Stimulated activated CD8-positive, alpha-beta memory T cell treated with anti-CD3 and anti-CD28 coated beads, Interleukin-4, amount 100 ng/mL, for 1 hour (primary cell): ENCODE measurements at regions not wholly inside any gene's neighbourhood (a gene's known extent, or its start where the extent isn't known, plus 50 kb on each side); places are given as distances from the start of the nearest gene placed in this dataset.

Experiments used
- DNase-seq, 2 donors: peaks; one replicate each; pipeline ENCODE4 v3.0.0-alpha.2; 2020; ENCODE audit warnings: low read depth in 2 of 2, low spot score in 1 of 2

DNA sequence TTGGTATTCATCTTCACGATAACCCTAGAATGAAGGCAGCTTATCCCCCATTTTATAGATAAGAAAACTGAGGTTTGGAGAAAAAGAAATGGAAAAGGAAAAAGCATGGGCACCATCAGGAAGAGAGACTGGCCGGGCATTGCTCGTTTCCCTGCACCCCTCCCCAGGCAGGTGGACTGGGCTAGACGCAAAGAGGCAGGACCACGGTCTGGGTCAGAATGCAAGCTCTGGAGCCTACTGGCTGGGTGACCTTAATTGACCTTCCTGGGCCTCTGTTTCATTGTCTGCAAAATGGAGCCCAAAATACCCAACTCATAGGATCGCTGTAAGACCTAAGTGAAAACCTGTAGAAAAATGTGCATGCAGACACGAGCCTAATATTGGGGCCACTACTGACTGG is 135.3 kb upstream of the GLI2 start:
- DNase-seq, result no peak

DNA sequence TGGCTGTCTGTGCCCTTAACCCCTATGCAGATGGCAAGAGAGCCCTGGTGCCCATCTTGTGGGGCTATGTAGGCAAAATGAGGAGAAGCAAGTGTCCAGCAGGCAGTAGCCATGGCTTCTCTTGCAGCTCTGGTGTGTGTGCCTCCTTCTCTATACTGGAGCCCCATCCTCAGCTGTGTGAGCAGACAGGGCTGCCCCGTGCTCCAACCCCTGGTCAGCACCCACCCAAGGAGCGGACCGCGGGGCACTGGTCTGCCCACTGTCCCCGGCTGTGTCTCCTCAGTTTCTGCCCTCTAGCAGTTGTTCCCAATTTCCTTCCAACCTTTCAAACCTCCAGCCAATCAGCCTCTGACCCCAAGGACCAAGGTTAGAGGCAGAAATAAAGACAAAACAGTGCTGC is 134.9 kb upstream of the GLI2 start:
- no peak for DNase-seq

- DNase-seq, result no peak
Measured at GRCh38 chr2:120601566-120601965, 134.1 kb upstream of the GLI2 start.

DNA sequence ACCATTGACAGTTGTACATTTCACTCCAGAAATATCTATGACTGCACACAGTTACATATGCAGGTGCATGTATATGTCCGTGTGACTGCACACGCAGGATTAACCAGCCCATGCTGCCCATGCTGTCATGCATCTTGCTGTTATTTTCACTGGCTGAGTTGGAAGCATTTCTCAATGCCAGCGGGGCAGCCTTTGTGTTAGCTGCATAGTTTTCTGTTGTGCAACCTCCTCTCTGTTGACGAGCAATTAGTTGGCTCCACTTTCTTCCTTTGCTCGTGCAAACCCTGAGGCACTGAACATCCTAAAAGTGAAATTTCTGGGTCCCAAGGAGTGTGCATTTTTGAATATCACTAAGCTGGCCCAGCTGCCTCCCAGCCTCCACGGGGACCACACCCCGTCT is 133.4 kb upstream of the GLI2 start:
- no peak for DNase-seq

DNA sequence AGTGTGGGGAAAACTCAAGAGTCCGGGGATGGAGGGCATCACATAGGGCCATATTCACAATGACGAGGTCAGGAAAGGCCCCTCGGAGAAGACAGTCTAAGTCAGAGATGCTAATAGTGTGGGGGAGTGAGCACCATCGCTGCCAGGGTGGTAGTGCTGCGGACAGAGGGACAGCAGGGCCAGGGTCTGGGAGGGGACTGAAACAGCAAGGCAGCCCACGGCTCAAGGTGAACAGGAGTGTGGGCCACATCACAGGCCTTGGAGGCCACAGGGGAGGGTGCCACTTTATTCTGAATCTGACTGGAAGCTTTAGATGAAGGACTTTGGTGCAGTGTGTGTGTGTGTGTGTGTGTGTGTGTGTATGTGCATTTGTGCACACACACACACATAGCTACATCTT is 130.9 kb upstream of the GLI2 start:
- DNase-seq, result no peak

GRCh38 chr2:120605231-120605935 is 130.3 kb upstream of the GLI2 start:
- DNase-seq, result no peak

GRCh38 chr2:120606280-120606679 is 129.4 kb upstream of the GLI2 start:
- DNase-seq, result no peak

- no peak for DNase-seq
Measured at GRCh38 chr2:120606931-120607330, 128.7 kb upstream of the GLI2 start.

DNA sequence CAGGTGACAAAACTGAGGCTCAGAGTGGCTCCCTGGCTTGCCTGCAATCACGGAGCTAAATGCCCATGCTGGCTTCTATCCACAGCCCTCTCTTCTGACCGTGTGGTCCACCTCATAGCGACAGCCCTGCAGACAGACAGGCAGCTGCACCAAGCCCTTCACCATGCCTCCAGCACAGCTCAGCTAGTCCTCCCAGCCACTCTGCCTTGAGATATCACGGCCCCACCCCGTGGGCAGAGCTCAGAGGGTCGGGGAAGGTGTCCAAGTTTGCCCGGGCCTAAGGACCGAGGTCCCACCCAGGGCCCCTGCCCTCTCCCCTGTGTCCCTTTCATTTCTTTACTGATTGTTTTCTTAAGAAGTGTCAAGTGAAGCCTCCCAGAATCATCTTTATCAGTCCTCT is 128.2 kb upstream of the GLI2 start:
- no peak for DNase-seq

- DNase-seq, result no peak
Measured at GRCh38 chr2:120607996-120608395, 127.7 kb upstream of the GLI2 start.

- DNase-seq, result no peak
Measured at GRCh38 chr2:120609826-120610395, 125.8 kb upstream of the GLI2 start.

- no peak for DNase-seq
Measured at GRCh38 chr2:120611016-120611415, 124.7 kb upstream of the GLI2 start.

DNA sequence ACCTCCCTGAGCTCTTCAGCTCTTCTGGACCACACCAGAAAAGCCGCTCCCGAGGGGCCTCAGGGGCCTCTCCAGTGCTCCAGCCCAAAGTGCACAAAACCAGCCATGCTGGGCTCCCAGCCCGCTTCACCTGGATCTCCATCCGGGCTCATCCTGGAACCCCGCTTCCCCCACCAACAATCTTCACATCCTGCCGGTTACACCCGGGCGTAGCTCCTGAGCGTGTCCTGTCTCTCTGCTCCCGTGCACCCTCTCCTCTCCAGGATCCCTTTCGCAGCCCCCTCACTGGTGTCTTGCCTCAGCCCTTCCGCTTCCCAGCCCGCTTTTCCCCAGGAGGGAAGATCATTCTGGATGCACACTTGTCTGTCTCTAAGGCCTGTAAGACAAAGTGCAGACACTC is 123.7 kb upstream of the GLI2 start:
- no peak for DNase-seq

DNA sequence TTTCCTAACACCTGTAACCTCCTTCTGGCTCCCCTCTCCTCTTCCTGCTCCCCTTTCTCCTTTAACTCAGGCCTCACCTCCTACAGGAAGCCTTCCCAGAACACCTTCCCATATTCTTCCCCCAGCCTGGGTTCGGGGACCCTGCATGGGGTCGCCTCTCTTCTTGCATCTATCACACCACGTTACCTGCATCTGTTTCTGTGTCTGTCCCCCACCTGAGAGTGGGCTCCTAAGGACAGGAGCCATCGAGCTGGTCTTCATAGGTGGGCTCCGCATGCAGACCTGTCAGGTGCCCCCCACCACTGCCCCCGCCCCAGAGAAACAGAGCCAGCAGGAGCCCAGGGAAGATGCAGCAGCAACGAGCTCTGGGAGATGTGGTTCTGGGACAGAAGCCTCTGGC is 123.2 kb upstream of the GLI2 start:
- DNase-seq, result no peak

DNA sequence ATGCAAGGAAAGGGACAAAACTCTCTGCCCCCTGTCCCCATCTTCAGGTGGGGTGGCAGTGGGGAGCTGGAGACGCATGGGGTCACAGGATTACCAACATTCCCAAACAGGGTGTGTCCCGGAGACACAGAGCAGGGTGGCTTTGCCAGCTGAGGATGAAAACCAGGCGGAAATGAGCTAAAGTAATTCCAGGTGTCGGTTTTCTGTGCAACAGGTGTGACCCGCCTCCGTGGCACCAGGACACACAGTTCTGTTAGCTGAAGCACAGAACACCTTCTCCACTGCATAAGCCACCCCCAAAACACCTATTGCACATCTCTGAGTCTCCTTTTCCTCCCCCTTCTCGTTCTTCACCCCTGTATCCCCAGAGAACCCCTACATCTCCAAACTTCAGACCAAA is 122.7 kb upstream of the GLI2 start:
- DNase-seq, result no peak

DNA sequence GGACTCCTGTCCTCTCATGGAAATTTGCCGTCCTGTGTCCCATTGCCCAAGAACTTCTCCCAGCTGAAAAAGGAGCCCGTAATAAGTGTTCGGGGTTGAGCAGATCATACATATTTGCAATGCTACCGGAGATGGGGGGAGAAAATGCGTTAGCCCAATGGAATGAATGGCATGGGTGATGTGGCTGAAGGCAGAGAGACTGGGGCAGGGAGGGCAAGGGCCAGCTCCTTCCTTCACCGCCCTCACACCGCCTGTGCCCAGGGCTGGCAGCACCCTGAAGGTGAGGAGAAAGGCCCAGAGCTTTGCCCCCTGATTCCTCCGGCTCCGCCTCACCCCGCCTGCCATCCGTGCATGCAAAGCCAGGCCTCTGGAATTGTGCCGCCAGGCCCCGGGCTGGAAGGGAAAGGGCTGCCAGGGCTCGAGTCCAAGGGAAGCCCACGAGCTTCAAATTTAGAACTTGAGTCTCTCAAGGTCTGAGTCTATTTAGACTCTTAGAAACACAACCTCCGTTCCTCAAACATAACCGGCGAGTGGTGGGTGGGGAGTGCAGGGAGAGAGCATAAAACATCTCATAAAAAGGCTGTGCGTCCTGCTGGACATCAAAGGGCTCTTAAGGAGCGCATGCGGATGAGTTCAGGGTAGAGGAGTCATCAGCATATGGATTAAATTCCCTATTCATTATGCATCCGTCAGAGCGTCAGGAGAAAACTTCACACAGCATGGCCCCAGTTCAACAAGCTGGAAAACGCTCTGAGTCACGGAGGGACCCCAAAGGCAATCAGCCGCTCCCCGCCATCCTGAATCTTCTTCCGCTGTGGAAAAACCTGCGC is 121.7 kb upstream of the GLI2 start:
- no peak for DNase-seq

DNA sequence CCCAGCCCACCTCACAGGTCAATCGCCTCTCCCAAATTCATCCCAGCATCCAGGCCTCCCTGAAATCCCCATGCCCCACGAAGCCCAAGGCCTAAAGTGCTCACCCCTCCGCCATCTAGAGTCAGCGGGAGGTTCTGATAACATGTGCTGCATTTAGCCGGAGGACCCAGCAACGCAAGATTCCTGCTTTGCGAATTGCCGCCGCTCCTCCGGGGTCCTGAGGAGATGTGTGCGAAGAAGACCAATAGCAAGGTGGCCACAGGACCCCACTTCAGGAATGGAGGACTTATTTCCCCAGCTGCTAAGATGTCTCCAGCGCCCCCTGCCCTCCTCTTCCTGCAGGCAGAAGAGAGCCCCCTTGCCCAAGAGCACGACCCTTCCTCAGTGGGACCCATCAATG is 120.8 kb upstream of the GLI2 start:
- no peak for DNase-seq

GRCh38 chr2:120616261-120616660 is 119.4 kb upstream of the GLI2 start:
- DNase-seq, result no peak

GRCh38 chr2:120617055-120617454 is 118.6 kb upstream of the GLI2 start:
- DNase-seq, result no peak

DNA sequence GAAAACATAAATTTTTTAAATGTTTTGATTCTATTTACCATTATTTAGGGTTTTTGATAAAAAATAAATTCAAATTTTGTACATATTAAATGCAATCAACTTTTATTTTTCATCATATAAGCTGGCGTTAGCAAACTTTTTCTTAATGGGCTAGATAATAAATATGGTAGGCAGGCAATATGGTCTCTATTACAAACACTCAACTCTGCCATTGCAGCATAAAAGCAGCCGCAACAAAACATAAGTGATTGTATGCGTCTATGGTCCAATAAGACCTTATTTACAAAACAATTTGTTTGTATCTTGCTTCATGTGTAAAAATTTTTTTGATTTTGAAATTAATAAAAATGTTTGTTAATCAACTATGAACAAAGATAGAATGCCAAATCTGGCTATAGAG is 116.8 kb upstream of the GLI2 start:
- DNase-seq, result no peak

GRCh38 chr2:120619579-120619978 is 116.1 kb upstream of the GLI2 start:
- no peak for DNase-seq

DNA sequence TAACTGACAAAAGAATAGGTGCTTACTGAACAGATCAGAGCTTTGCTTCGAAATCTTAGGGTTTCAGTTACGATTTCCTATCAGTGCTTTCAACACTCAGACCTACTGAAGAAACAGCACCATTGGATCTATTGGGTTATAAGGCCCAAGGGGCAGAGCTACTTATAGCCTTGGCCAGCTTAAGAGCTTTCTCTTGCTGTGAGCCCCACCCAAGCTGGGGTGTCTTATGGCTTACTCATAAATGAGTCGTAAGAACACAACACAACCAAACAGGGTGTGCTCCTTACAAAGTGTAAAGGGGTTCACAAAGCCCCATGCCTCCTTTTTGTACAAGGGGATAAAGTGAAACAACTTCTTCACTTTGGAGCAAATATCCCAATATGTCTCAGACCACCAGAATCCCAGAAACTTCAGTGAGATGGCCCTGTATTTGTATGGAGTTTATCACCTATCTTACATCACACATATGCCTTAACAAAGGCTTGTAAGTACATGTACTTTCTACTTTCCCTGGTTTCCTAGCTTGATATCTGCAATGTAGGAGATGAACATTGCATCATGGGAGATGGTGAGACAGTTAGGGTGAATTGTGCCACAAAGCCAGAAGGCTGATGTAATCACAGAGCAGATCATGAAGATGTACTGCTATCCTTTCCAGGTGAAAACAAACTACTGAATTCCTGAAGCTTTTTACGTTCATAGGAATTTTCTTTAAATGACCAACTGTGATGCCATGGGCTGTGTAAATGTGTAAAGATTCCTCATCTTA is 115.5 kb upstream of the GLI2 start:
- no peak for DNase-seq
